ENCODE measurements at regions not wholly inside any gene's neighbourhood (a gene's known extent, or its start where the extent isn't known, plus 50 kb on each side); places are given as distances from the start of the nearest gene placed in this dataset.

- Histone ChIP-seq H3K4me2 (ENCODE audit: control insufficient read depth, extremely low read depth, insufficient read depth, low read depth, low read length) (peak overlapping the region; percentile 80), H4K20me1 (ENCODE audit: control insufficient read depth, extremely low read depth, insufficient read depth, low read length) (no peaks in the 10 kb centered on the region), H3K79me2 (ENCODE audit: control insufficient read depth, insufficient read depth, low read length) (no peaks in the 10 kb centered on the region), H3K27ac (ENCODE audit: control insufficient read depth, insufficient read depth, low read length) (peak overlapping the region; percentile 77), H3K4me1 (ENCODE audit: control insufficient read depth, extremely low read depth, insufficient read depth, low read length) (peaks cover 55% of the 10 kb centered on the region), H2AFZ (ENCODE audit: control insufficient read depth, low read length) (no peak overlapping the region), H3K36me3 (ENCODE audit: control insufficient read depth in 2 of 2, extremely low read depth in 1 of 2, insufficient read depth in 2 of 2, low read length in 2 of 2) (no peaks in the 10 kb centered on the region), H3K27me3 (ENCODE audit: control insufficient read depth, extremely low read depth, insufficient read depth, low read length) (no peaks in the 10 kb centered on the region), H3K9ac (ENCODE audit: control insufficient read depth, extremely low read depth, insufficient read depth, low read length) (no peak overlapping the region), H3K9me3 (ENCODE audit: control insufficient read depth, low read depth, low read length) (no peaks in the 10 kb centered on the region), H3K9me1 (ENCODE audit: control insufficient read depth, extremely low read depth, insufficient read depth, low read length) (no peaks in the 10 kb centered on the region), H3K4me3 (ENCODE audit: control insufficient read depth in 2 of 3, extremely low read depth in 1 of 3, insufficient read depth in 2 of 3, low read depth in 1 of 3, low read length in 3 of 3) (peak overlapping the region in 1 of 3 experiments; percentile 17)
- dilution Hi-C loops (cut with MboI; ENCODE audit: extremely low pct_ligation_motif_present, low sequenced_read_pairs) = no loop called here
- DNase-seq (ENCODE audit: low read depth, low spot score) (no peak), FAIRE-seq (no peak)
- TF ChIP-seq EZH2 (IDR thresholded peaks at IDR 0.05; ENCODE audit: low read length) (no peak), CTCF (optimal IDR thresholded peaks at IDR 0.05 in 1 of 3, IDR thresholded peaks at IDR 0.05 in 1 of 3, conservative IDR thresholded peaks at IDR 0.05 in 1 of 3; ENCODE audit: extremely low read depth in 1 of 3, insufficient read depth in 2 of 3, low read length in 3 of 3) (no peak)
Observed at GRCh38 chr15:96274698-96275097, 55.8 kb upstream of the NR2F2 start.

GRCh38 chr15:96276438-96277210 is 53.9 kb upstream of the NR2F2 start:
- H3K27ac ChIP-seq (ENCODE audit: control insufficient read depth, insufficient read depth, low read length) = no peak overlapping the region
- dilution Hi-C loops (cut with MboI; ENCODE audit: extremely low pct_ligation_motif_present, low sequenced_read_pairs) = no loop called here

More at GRCh38 chr15:96276438-96277210, 53.9 kb upstream of the NR2F2 start:
- H3K36me3 ChIP-seq (ENCODE audit: control insufficient read depth in 2 of 2, extremely low read depth in 1 of 2, insufficient read depth in 2 of 2, low read length in 2 of 2) = no peaks in the 10 kb centered on the region
- no peaks in the 10 kb centered on the region for H3K79me2 ChIP-seq (ENCODE audit: control insufficient read depth, insufficient read depth, low read length)
- H3K27me3 ChIP-seq (ENCODE audit: control insufficient read depth, extremely low read depth, insufficient read depth, low read length) = no peaks in the 10 kb centered on the region
- H2AFZ ChIP-seq (ENCODE audit: control insufficient read depth, low read length) = no peak overlapping the region
- no peak overlapping the region for H3K9ac ChIP-seq (ENCODE audit: control insufficient read depth, extremely low read depth, insufficient read depth, low read length)
- no peaks in the 10 kb centered on the region for H3K9me3 ChIP-seq (ENCODE audit: control insufficient read depth, low read depth, low read length)
- peaks cover 39% of the 10 kb centered on the region for H3K4me1 ChIP-seq (ENCODE audit: control insufficient read depth, extremely low read depth, insufficient read depth, low read length)
- TF ChIP-seq EZH2 (IDR thresholded peaks at IDR 0.05; ENCODE audit: low read length) (no peak), CTCF (optimal IDR thresholded peaks at IDR 0.05 in 1 of 3, IDR thresholded peaks at IDR 0.05 in 1 of 3, conservative IDR thresholded peaks at IDR 0.05 in 1 of 3; ENCODE audit: extremely low read depth in 1 of 3, insufficient read depth in 2 of 3, low read length in 3 of 3) (no peak)
- no peaks in the 10 kb centered on the region for H3K9me1 ChIP-seq (ENCODE audit: control insufficient read depth, extremely low read depth, insufficient read depth, low read length)
- H3K4me3 ChIP-seq (ENCODE audit: control insufficient read depth in 2 of 3, extremely low read depth in 1 of 3, insufficient read depth in 2 of 3, low read depth in 1 of 3, low read length in 3 of 3) = no peak overlapping the region
- DNase-seq (ENCODE audit: low read depth, low spot score) (no peak), FAIRE-seq (no peak)
- peak overlapping the region; percentile 39 for H3K4me2 ChIP-seq (ENCODE audit: control insufficient read depth, extremely low read depth, insufficient read depth, low read depth, low read length)
- no peaks in the 10 kb centered on the region for H4K20me1 ChIP-seq (ENCODE audit: control insufficient read depth, extremely low read depth, insufficient read depth, low read length)

Small RNAs in the stretch of these regions (small RNA-seq; reads per million reads assigned to genes)
- gene AC012409.4 (ENCODE audit: insufficient read length in 3 of 3, low read depth in 3 of 3, low replicate concordance in 1 of 3) (0 to 0.33 (median 0) reads per million in 3 experiments), gene RNU2-3P (ENCODE audit: insufficient read length in 3 of 3, low read depth in 3 of 3, low replicate concordance in 1 of 3) (0.40 to 1.3 (median 0.50) reads per million in 3 experiments)

Data from keratinocyte (primary cell).